ENCODE measurements at regions not wholly inside any gene's neighbourhood (a gene's known extent, or its start where the extent isn't known, plus 50 kb on each side); places are given as distances from the start of the nearest gene placed in this dataset.

DNA sequence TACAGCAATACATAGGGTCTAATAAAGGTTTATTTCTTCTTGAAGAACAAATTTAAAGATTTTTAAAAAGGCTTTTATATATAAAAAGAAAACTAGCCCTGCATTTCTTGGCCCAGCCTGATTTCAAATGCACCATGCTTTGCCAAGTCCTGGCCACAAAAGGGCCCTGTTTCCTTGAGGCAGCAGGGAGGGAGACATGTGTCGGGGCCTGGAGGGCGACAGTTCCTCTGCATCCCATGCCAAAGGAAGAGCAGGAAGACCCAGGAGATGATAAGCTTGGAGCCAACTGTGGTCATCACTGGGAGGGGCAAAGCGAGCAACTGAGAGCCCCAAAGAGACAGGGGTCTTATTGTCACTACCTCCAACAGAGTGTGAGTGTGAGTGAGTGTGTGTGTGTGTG is 571.5 kb upstream of the PSMD7 start:
- TF ChIP-seq, protein P1, sequence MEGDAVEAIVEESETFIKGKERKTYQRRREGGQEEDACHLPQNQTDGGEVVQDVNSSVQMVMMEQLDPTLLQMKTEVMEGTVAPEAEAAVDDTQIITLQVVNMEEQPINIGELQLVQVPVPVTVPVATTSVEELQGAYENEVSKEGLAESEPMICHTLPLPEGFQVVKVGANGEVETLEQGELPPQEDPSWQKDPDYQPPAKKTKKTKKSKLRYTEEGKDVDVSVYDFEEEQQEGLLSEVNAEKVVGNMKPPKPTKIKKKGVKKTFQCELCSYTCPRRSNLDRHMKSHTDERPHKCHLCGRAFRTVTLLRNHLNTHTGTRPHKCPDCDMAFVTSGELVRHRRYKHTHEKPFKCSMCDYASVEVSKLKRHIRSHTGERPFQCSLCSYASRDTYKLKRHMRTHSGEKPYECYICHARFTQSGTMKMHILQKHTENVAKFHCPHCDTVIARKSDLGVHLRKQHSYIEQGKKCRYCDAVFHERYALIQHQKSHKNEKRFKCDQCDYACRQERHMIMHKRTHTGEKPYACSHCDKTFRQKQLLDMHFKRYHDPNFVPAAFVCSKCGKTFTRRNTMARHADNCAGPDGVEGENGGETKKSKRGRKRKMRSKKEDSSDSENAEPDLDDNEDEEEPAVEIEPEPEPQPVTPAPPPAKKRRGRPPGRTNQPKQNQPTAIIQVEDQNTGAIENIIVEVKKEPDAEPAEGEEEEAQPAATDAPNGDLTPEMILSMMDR (IDR thresholded peaks at IDR 0.05) = no peak
- TF ChIP-seq POLR2A (IDR thresholded peaks at IDR 0.05; ENCODE audit: low read depth) (no peak), POLR2AphosphoS5 (IDR thresholded peaks at IDR 0.05) (no peak)
